Nephron progenitor cell (in vitro differentiated cells): ENCODE measurements at regions not wholly inside any gene's neighbourhood (a gene's known extent, or its start where the extent isn't known, plus 50 kb on each side); places are given as distances from the start of the nearest gene placed in this dataset.
A peak's percentile ranks its signal among the peaks of the same experiment; 100 is the strongest.

Experiments
- DNase-seq: peaks from one replicate; pipeline ENCODE4 v3.0.0; 2021
- H3K27ac Mint-ChIP-seq: 2 replicates; pipeline ENCODE4 v1.8.0; 2021; ENCODE audit warnings: mild to moderate bottlenecking, moderate library complexity, mixed read lengths
- H3K27me3 Mint-ChIP-seq: 2 replicates; pipeline ENCODE4 v1.8.0; 2021; ENCODE audit warnings: mild to moderate bottlenecking, low read depth, mixed read lengths; ENCODE audit not compliant: poor library complexity
- H3K36me3 Mint-ChIP-seq: 2 replicates; pipeline ENCODE4 v1.8.0; 2021; ENCODE audit warnings: low read depth, mixed read lengths
- H3K4me1 Mint-ChIP-seq: 2 replicates; pipeline ENCODE4 v1.8.0; 2021; ENCODE audit warnings: mixed read lengths
- H3K4me3 Mint-ChIP-seq: 2 replicates; pipeline ENCODE4 v1.8.0; 2021; ENCODE audit warnings: mild to moderate bottlenecking, moderate library complexity, mixed read lengths
- H3K9me3 Mint-ChIP-seq: 2 replicates; pipeline ENCODE4 v1.8.0; 2021; ENCODE audit warnings: mild to moderate bottlenecking, moderate library complexity, mixed read lengths
- CTCF ChIP-seq: fragments of 200-600 bp; sonication (generic); IDR thresholded peaks from 2 replicates; pipeline ENCODE4 v1.5.0; 2021; ENCODE audit warnings: antibody characterized with exemption

GRCh38 chr4:17094159-17094875, 195.9 kb upstream of the LDB2 start:
- H3K9me3 Mint-ChIP-seq = no peaks in the 10 kb centered on the region
- H3K27ac Mint-ChIP-seq = peak overlapping the region; percentile 43
- no peak overlapping the region for H3K4me3 Mint-ChIP-seq
- no peak for DNase-seq
- peaks cover 26% of the 10 kb centered on the region for H3K4me1 Mint-ChIP-seq
- no peak for TF ChIP-seq CTCF
- no peaks in the 10 kb centered on the region for H3K27me3 Mint-ChIP-seq
- no peaks in the 10 kb centered on the region for H3K36me3 Mint-ChIP-seq

GRCh38 chr4:17093481-17093880, 195.0 kb upstream of the LDB2 start:
- DNase-seq = no peak
- H3K4me1 Mint-ChIP-seq = peaks cover 26% of the 10 kb centered on the region
- H3K4me3 Mint-ChIP-seq = no peak overlapping the region
- TF ChIP-seq CTCF = no peak
- no peaks in the 10 kb centered on the region for H3K36me3 Mint-ChIP-seq
- no peak overlapping the region for H3K27ac Mint-ChIP-seq
- no peaks in the 10 kb centered on the region for H3K27me3 Mint-ChIP-seq
- H3K9me3 Mint-ChIP-seq = no peaks in the 10 kb centered on the region

- no peak for TF ChIP-seq CTCF
- DNase-seq = no peak
- Mint-ChIP-seq H3K9me3 (no peaks in the 10 kb centered on the region), H3K27me3 (no peaks in the 10 kb centered on the region), H3K4me3 (no peak overlapping the region), H3K27ac (no peak overlapping the region), H3K36me3 (no peaks in the 10 kb centered on the region), H3K4me1 (peaks cover 26% of the 10 kb centered on the region)
These were observed 194.4 kb upstream of the LDB2 start for GRCh38 chr4:17092736-17093437.

- H3K36me3 Mint-ChIP-seq = peaks cover 3% of the 10 kb centered on the region
- H3K9me3 Mint-ChIP-seq = peaks cover 12% of the 10 kb centered on the region
- H3K4me3 Mint-ChIP-seq = no peak overlapping the region
- no peak for TF ChIP-seq CTCF
- H3K4me1 Mint-ChIP-seq = peaks cover 26% of the 10 kb centered on the region
- no peak overlapping the region for H3K27ac Mint-ChIP-seq
- peaks cover 2% of the 10 kb centered on the region for H3K27me3 Mint-ChIP-seq
- no peak for DNase-seq
These were observed 192.7 kb upstream of the LDB2 start for GRCh38 chr4:17091104-17091503.

GRCh38 chr4:17090063-17090462, 191.6 kb upstream of the LDB2 start:
- Mint-ChIP-seq H3K4me3 (no peak overlapping the region), H3K27ac (no peak overlapping the region), H3K9me3 (peaks cover 17% of the 10 kb centered on the region), H3K36me3 (peaks cover 3% of the 10 kb centered on the region), H3K4me1 (peaks cover 25% of the 10 kb centered on the region), H3K27me3 (peaks cover 2% of the 10 kb centered on the region)
- no peak for DNase-seq
- no peak for TF ChIP-seq CTCF

GRCh38 chr4:17085416-17085815, 187.0 kb upstream of the LDB2 start:
- Mint-ChIP-seq H3K36me3 (peaks cover 3% of the 10 kb centered on the region), H3K27ac (no peak overlapping the region), H3K4me1 (peaks cover 5% of the 10 kb centered on the region), H3K4me3 (no peak overlapping the region), H3K9me3 (peaks cover 17% of the 10 kb centered on the region), H3K27me3 (peaks cover 5% of the 10 kb centered on the region)
- no peak for TF ChIP-seq CTCF
- DNase-seq = no peak
